ENCODE measurements at regions not wholly inside any gene's neighbourhood (a gene's known extent, or its start where the extent isn't known, plus 50 kb on each side); places are given as distances from the start of the nearest gene placed in this dataset.

- Histone ChIP-seq H3K4me1 (ENCODE audit: insufficient read depth, low read length) (peaks cover 45% of the 10 kb centered on the region), H3K27me3 (ENCODE audit: insufficient read depth, low read length, poor library complexity) (no peaks in the 10 kb centered on the region), H3K4me3 (ENCODE audit: low read depth in 1 of 2, low read length in 2 of 2) (no peak overlapping the region), H3K9ac (ENCODE audit: low read depth, low read length) (no peak overlapping the region), H3K4me2 (ENCODE audit: insufficient read depth, low read length) (no peak overlapping the region), H3K27ac (ENCODE audit: low read length) (peak overlapping the region; percentile 27; the same call in 1 of the 2 replicates), H4K20me1 (ENCODE audit: insufficient read depth, low read length) (no peaks in the 10 kb centered on the region), H2AFZ (ENCODE audit: low read depth, low read length) (no peak overlapping the region), H3K36me3 (ENCODE audit: insufficient read depth, low read length) (no peaks in the 10 kb centered on the region), H3K9me3 (ENCODE audit: insufficient read depth, low read length, severe bottlenecking) (no peaks in the 10 kb centered on the region), H3K79me2 (ENCODE audit: insufficient read depth, low read length) (no peaks in the 10 kb centered on the region)
- TF ChIP-seq, protein P1, sequence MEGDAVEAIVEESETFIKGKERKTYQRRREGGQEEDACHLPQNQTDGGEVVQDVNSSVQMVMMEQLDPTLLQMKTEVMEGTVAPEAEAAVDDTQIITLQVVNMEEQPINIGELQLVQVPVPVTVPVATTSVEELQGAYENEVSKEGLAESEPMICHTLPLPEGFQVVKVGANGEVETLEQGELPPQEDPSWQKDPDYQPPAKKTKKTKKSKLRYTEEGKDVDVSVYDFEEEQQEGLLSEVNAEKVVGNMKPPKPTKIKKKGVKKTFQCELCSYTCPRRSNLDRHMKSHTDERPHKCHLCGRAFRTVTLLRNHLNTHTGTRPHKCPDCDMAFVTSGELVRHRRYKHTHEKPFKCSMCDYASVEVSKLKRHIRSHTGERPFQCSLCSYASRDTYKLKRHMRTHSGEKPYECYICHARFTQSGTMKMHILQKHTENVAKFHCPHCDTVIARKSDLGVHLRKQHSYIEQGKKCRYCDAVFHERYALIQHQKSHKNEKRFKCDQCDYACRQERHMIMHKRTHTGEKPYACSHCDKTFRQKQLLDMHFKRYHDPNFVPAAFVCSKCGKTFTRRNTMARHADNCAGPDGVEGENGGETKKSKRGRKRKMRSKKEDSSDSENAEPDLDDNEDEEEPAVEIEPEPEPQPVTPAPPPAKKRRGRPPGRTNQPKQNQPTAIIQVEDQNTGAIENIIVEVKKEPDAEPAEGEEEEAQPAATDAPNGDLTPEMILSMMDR (IDR thresholded peaks at IDR 0.05; ENCODE audit: borderline replicate concordance, extremely low read depth, low read length, poor library complexity, severe bottlenecking): no peak
- TF ChIP-seq EZH2 (IDR thresholded peaks at IDR 0.05; ENCODE audit: borderline replicate concordance, low read depth, low read length, severe bottlenecking): no peak
- ATAC-seq (ENCODE audit: insufficient read depth, low read depth): no peak
- DNase-seq: no peak
Measured at GRCh38 chr7:118325450-118325808, 100.9 kb downstream of the ANKRD7 start.

DNA sequence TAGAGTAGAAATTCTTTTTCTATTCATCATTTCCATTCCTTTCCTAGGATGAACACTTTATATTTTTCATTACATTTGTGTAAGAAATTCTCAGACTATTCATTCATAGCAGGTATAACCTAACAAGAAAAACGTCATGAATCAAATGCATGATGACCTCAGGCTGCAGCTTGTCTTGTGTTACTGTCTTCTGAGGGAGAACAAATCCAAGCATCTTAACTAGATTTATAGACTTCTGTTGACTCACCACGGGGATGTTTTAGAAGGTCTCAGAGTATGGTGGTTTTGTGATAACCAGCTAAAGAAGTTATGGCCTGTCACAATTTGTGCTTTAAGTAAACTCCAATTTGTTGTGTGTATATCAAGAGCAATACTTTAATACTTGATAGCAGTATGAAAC lies 102.7 kb downstream of the ANKRD7 start:
- DNase-seq (no peak), ATAC-seq (ENCODE audit: insufficient read depth, low read depth) (no peak)
- Histone ChIP-seq H3K4me1 (ENCODE audit: insufficient read depth, low read length) (peaks cover 45% of the 10 kb centered on the region), H3K27ac (ENCODE audit: low read length) (peak overlapping the region; percentile 28; the same call in 1 of the 2 replicates), H3K9ac (ENCODE audit: low read depth, low read length) (no peak overlapping the region), H3K4me3 (ENCODE audit: low read depth in 1 of 2, low read length in 2 of 2) (no peak overlapping the region), H3K9me3 (ENCODE audit: insufficient read depth, low read length, severe bottlenecking) (no peaks in the 10 kb centered on the region), H3K4me2 (ENCODE audit: insufficient read depth, low read length) (no peak overlapping the region), H3K79me2 (ENCODE audit: insufficient read depth, low read length) (no peaks in the 10 kb centered on the region), H4K20me1 (ENCODE audit: insufficient read depth, low read length) (no peaks in the 10 kb centered on the region), H3K36me3 (ENCODE audit: insufficient read depth, low read length) (no peaks in the 10 kb centered on the region), H2AFZ (ENCODE audit: low read depth, low read length) (no peak overlapping the region), H3K27me3 (ENCODE audit: insufficient read depth, low read length, poor library complexity) (no peaks in the 10 kb centered on the region)
- TF ChIP-seq, protein P1 (IDR thresholded peaks at IDR 0.05; ENCODE audit: borderline replicate concordance, extremely low read depth, low read length, poor library complexity, severe bottlenecking): no peak
- no peak for TF ChIP-seq EZH2 (IDR thresholded peaks at IDR 0.05; ENCODE audit: borderline replicate concordance, low read depth, low read length, severe bottlenecking)

- H4K20me1 ChIP-seq (ENCODE audit: insufficient read depth, low read length): no peaks in the 10 kb centered on the region
- no peaks in the 10 kb centered on the region for H3K79me2 ChIP-seq (ENCODE audit: insufficient read depth, low read length)
- H3K9me3 ChIP-seq (ENCODE audit: insufficient read depth, low read length, severe bottlenecking): no peaks in the 10 kb centered on the region
- no peaks in the 10 kb centered on the region for H3K27me3 ChIP-seq (ENCODE audit: insufficient read depth, low read length, poor library complexity)
- no peak for TF ChIP-seq EZH2 (IDR thresholded peaks at IDR 0.05; ENCODE audit: borderline replicate concordance, low read depth, low read length, severe bottlenecking)
- TF ChIP-seq, protein P1 (IDR thresholded peaks at IDR 0.05; ENCODE audit: borderline replicate concordance, extremely low read depth, low read length, poor library complexity, severe bottlenecking): no peak
- H2AFZ ChIP-seq (ENCODE audit: low read depth, low read length): peak overlapping the region; percentile 53
- peak overlapping the region; percentile 79 for H3K27ac ChIP-seq (ENCODE audit: low read length)
- peaks cover 45% of the 10 kb centered on the region for H3K4me1 ChIP-seq (ENCODE audit: insufficient read depth, low read length)
- DNase-seq (peak; percentile 74), ATAC-seq (ENCODE audit: insufficient read depth, low read depth) (peak; percentile 99)
- no peaks in the 10 kb centered on the region for H3K36me3 ChIP-seq (ENCODE audit: insufficient read depth, low read length)
- peak overlapping the region in 1 of 2 experiments; percentile 35; a peak in 2 of 4 replicates for H3K4me3 ChIP-seq (ENCODE audit: low read depth in 1 of 2, low read length in 2 of 2)
- H3K9ac ChIP-seq (ENCODE audit: low read depth, low read length): peak overlapping the region; percentile 35
- peak overlapping the region; percentile 60 for H3K4me2 ChIP-seq (ENCODE audit: insufficient read depth, low read length)
Measured at GRCh38 chr7:118328505-118329211, 104.2 kb downstream of the ANKRD7 start.

Data from DND-41 (cell line).